AG04450 (cell line): ENCODE measurements at regions not wholly inside any gene's neighbourhood (a gene's known extent, or its start where the extent isn't known, plus 50 kb on each side); places are given as distances from the start of the nearest gene placed in this dataset.

Experiments
- CTCF ChIA-PET: fragments of 300-600, 350-600 bp; formaldehyde crosslinking; extraction: SDS; loops from one replicate; lab custom pipeline; 2022; ENCODE audit warnings: antibody characterized with exemption, inconsistent platforms; lab: Charles Lee
- POLR2A ChIA-PET: fragments of 350-600 bp; formaldehyde crosslinking; extraction: SDS; loops from one replicate; lab custom pipeline; 2021; ENCODE audit warnings: antibody characterized with exemption, inconsistent platforms; lab: Yijun Ruan, JAX
- DNase-seq: peaks from one replicate; pipeline ENCODE4 v3.0.0-alpha.2; 2011; ENCODE audit warnings: low read depth, low spot score
- H3K27ac ChIP-seq: one replicate; pipeline ENCODE4 v1.5.1; 2012; ENCODE audit warnings: low read depth, low read length, control low read depth
- H3K27me3 ChIP-seq: one replicate; pipeline ENCODE4 v1.6.0; 2012; ENCODE audit warnings: low read length; ENCODE audit not compliant: control insufficient read depth, insufficient read depth
- H3K4me3 ChIP-seq: 2 replicates; pipeline ENCODE4 v1.5.1; 2011; ENCODE audit warnings: mild to moderate bottlenecking, low read depth, low read length, control low read depth
- H3K9me3 ChIP-seq: 2 replicates; pipeline ENCODE4 v1.5.1; 2012; ENCODE audit warnings: low read length; ENCODE audit not compliant: control insufficient read depth, insufficient read depth
- TF ChIP-seq, protein P1 (sequence below): IDR thresholded peaks from 2 replicates; pipeline ENCODE4 v1.5.1; 2011; ENCODE audit warnings: low read depth, low read length, control low read depth, inconsistent platforms

- CTCF ChIA-PET = no interaction called here
- DNase-seq = no peak
- TF ChIP-seq, protein P1, sequence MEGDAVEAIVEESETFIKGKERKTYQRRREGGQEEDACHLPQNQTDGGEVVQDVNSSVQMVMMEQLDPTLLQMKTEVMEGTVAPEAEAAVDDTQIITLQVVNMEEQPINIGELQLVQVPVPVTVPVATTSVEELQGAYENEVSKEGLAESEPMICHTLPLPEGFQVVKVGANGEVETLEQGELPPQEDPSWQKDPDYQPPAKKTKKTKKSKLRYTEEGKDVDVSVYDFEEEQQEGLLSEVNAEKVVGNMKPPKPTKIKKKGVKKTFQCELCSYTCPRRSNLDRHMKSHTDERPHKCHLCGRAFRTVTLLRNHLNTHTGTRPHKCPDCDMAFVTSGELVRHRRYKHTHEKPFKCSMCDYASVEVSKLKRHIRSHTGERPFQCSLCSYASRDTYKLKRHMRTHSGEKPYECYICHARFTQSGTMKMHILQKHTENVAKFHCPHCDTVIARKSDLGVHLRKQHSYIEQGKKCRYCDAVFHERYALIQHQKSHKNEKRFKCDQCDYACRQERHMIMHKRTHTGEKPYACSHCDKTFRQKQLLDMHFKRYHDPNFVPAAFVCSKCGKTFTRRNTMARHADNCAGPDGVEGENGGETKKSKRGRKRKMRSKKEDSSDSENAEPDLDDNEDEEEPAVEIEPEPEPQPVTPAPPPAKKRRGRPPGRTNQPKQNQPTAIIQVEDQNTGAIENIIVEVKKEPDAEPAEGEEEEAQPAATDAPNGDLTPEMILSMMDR = no peak
- Histone ChIP-seq H3K9me3 (peaks cover 11% of the 10 kb centered on the region; the same call in 1 of the 2 replicates), H3K4me3 (no peak overlapping the region), H3K27ac (no peak overlapping the region), H3K27me3 (no peaks in the 10 kb centered on the region)
- POLR2A ChIA-PET = no interaction called here
These were observed 577.0 kb downstream of the C4orf33 start for GRCh38 chr4:129672941-129673340.

DNA sequence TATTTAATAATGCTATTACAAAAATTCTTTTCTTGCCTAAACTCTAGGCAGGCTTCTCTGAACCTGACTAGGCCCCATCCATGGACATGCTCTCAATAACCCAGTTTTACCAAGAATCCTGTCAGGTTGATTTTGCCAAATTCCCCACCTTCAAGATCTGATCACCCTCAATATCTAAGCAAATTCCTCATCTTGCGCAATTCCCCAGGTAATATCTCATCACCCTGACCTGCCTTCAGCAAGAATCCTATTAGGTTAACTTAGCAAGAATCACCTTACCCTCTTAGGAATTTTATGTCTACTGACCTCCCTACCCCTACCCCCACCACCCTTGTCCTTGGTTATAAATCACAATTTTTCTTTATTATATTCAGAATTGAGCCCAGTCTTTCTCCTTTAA, 579.1 kb downstream of the C4orf33 start:
- Histone ChIP-seq H3K4me3 (no peak overlapping the region), H3K9me3 (peaks cover 11% of the 10 kb centered on the region; the same call in 1 of the 2 replicates), H3K27me3 (no peaks in the 10 kb centered on the region), H3K27ac (no peak overlapping the region)
- ChIA-PET CTCF (no interaction called here), POLR2A (no interaction called here)
- TF ChIP-seq, protein P1 = no peak
- no peak for DNase-seq

- H3K27ac ChIP-seq = no peak overlapping the region
- POLR2A ChIA-PET = no interaction called here
- CTCF ChIA-PET = no interaction called here
- no peak overlapping the region for H3K4me3 ChIP-seq
- no peaks in the 10 kb centered on the region for H3K27me3 ChIP-seq
- H3K9me3 ChIP-seq = peaks cover 7% of the 10 kb centered on the region; the same call in 1 of the 2 replicates
- no peak for DNase-seq
- TF ChIP-seq, protein P1 = no peak
These were observed 581.0 kb downstream of the C4orf33 start for GRCh38 chr4:129676934-129677333.

DNA sequence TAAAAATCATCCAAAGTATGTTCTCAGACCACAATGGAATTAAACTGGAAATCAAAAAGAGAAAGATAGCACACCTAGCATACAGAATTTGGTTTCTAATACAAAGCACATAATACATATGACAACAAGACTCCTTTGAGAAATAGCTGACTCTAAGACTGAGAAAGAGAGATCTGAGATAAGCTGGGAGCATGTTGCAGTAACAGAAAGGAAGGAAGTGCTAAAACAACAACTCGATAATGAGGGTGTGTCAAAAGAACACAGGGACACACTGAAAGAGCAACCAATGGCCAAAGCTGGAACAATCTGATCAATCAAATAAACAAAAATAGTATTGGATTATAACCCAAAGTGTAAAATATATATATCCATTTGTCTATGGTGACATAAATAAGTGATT, 586.6 kb downstream of the C4orf33 start:
- no peak for DNase-seq
- no peak overlapping the region for H3K4me3 ChIP-seq
- no peak overlapping the region for H3K27ac ChIP-seq
- H3K9me3 ChIP-seq = no peaks in the 10 kb centered on the region; the same call in 1 of the 2 replicates
- ChIA-PET POLR2A (no interaction called here), CTCF (no interaction called here)
- no peaks in the 10 kb centered on the region for H3K27me3 ChIP-seq
- TF ChIP-seq, protein P1 = no peak

DNA sequence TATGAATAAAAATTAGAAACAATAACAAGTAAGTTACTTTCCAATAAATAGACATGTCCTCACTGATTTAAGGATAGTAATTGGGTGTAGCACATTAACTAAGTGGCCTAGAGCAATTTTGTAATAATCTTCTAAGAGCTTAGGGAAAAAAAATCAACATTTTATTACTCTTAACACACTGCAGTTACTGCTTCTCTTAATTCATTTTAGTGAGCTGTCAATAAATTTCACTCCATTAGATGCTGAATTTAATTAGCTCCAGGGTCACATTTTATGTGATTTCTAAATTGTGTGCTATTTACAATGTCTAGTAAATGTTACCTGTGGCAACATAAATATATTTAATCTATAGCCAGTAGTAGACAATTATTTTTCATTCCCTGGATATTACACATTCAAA, 612.0 kb downstream of the C4orf33 start:
- TF ChIP-seq, protein P1 = no peak
- POLR2A ChIA-PET = no interaction called here
- no peaks in the 10 kb centered on the region for H3K27me3 ChIP-seq
- H3K27ac ChIP-seq = no peak overlapping the region
- no peak overlapping the region for H3K4me3 ChIP-seq
- no peaks in the 10 kb centered on the region for H3K9me3 ChIP-seq
- CTCF ChIA-PET = no interaction called here
- DNase-seq = no peak
